Amniotic epithelial cell (primary cell): ENCODE measurements at regions not wholly inside any gene's neighbourhood (a gene's known extent, or its start where the extent isn't known, plus 50 kb on each side); places are given as distances from the start of the nearest gene placed in this dataset.

Experiments used
- DNase-seq: peaks from one replicate; pipeline ENCODE4 v3.0.0-alpha.2; 2010; ENCODE audit warnings: low read depth

GRCh38 chr5:166507810-166508425, 1783.5 kb upstream of the WWC1 start:
- no peak for DNase-seq

- peak; percentile 57 for DNase-seq
These were observed 1782.4 kb upstream of the WWC1 start for GRCh38 chr5:166509085-166509484.

GRCh38 chr5:166517976-166518375, 1773.5 kb upstream of the WWC1 start:
- no peak for DNase-seq

- no peak for DNase-seq
These were observed 1768.2 kb upstream of the WWC1 start for GRCh38 chr5:166523206-166523605.

- DNase-seq = no peak
These were observed 1762.2 kb upstream of the WWC1 start for GRCh38 chr5:166529200-166529599.

- peak; percentile 62 for DNase-seq
These were observed 1758.8 kb upstream of the WWC1 start for GRCh38 chr5:166532456-166533220.

GRCh38 chr5:166535641-166536040, 1755.8 kb upstream of the WWC1 start:
- DNase-seq = no peak

- no peak for DNase-seq
These were observed 1751.3 kb upstream of the WWC1 start for GRCh38 chr5:166540156-166540555.

GRCh38 chr5:166551384-166551783, 1740.1 kb upstream of the WWC1 start:
- no peak for DNase-seq

- no peak for DNase-seq
These were observed 1737.7 kb upstream of the WWC1 start for GRCh38 chr5:166553778-166554177.

GRCh38 chr5:166561759-166562158, 1729.7 kb upstream of the WWC1 start:
- DNase-seq = peak; percentile 5

- DNase-seq = peak; percentile 41
These were observed 1729.2 kb upstream of the WWC1 start for GRCh38 chr5:166562246-166562645.

GRCh38 chr5:166566725-166567124, 1724.7 kb upstream of the WWC1 start:
- DNase-seq = no peak

GRCh38 chr5:166570865-166571264, 1720.6 kb upstream of the WWC1 start:
- DNase-seq = no peak

GRCh38 chr5:166571668-166572067, 1719.8 kb upstream of the WWC1 start:
- no peak for DNase-seq

- DNase-seq = no peak
These were observed 1715.1 kb upstream of the WWC1 start for GRCh38 chr5:166576323-166576722.

- peak; percentile 83 for DNase-seq
These were observed 1709.6 kb upstream of the WWC1 start for GRCh38 chr5:166581826-166582225.

- DNase-seq = peak; percentile 78
These were observed 1709.0 kb upstream of the WWC1 start for GRCh38 chr5:166582416-166582815.

- peak; percentile 76 for DNase-seq
These were observed 1696.9 kb upstream of the WWC1 start for GRCh38 chr5:166594567-166594966.

- peak; percentile 48 for DNase-seq
These were observed 1696.0 kb upstream of the WWC1 start for GRCh38 chr5:166595274-166595951.

- no peak for DNase-seq
These were observed 1695.4 kb upstream of the WWC1 start for GRCh38 chr5:166596043-166596442.

- peak; percentile 89 for DNase-seq
These were observed 1689.2 kb upstream of the WWC1 start for GRCh38 chr5:166602271-166602670.

GRCh38 chr5:166617507-166617906, 1673.9 kb upstream of the WWC1 start:
- DNase-seq = no peak
